Natural killer cell (primary cell): ENCODE measurements at regions not wholly inside any gene's neighbourhood (a gene's known extent, or its start where the extent isn't known, plus 50 kb on each side); places are given as distances from the start of the nearest gene placed in this dataset.

Source experiments
- ATAC-seq, 3 donors: fragments of 150-1000 bp in 2 of 3; fragments of 200-7000 bp in 1 of 3; cut with Tn5 transposase; 1 replicate in 1 of 3; 2 replicates in 2 of 3; pipeline ENCODE4 v1.10.0; 2021; ENCODE audit warnings: mild to moderate bottlenecking in 2 of 3, moderate library complexity in 2 of 3
- DNase-seq, 2 donors: peaks; one replicate each; pipeline versions ENCODE4 v3.0.0 to v3.0.0-alpha.2; 2013 to 2021; ENCODE audit warnings: mixed read lengths in 1 of 2
- H3K27ac ChIP-seq: one replicate; pipeline ENCODE4 v1.5.1; 2013; ENCODE audit warnings: mild to moderate bottlenecking, low read length
- H3K27me3 ChIP-seq: one replicate; pipeline ENCODE4 v1.6.1; 2013; ENCODE audit warnings: low read length; ENCODE audit not compliant: control insufficient read depth, insufficient read depth
- H3K36me3 ChIP-seq: one replicate; pipeline ENCODE4 v1.6.1; 2013; ENCODE audit warnings: low read length; ENCODE audit not compliant: control insufficient read depth, insufficient read depth
- H3K4me1 ChIP-seq: one replicate; pipeline ENCODE4 v1.6.1; 2013; ENCODE audit warnings: low read length; ENCODE audit not compliant: control insufficient read depth, insufficient read depth
- H3K4me3 ChIP-seq: one replicate; pipeline ENCODE4 v1.5.1; 2013; ENCODE audit warnings: low read length
- H3K9me3 ChIP-seq: one replicate; pipeline ENCODE4 v1.6.1; 2013; ENCODE audit warnings: low read length; ENCODE audit not compliant: control insufficient read depth, insufficient read depth
- H3K27ac Mint-ChIP-seq, 2 donors: one replicate each; pipeline ENCODE4 v1.8.0; 2022; ENCODE audit warnings: mild to moderate bottlenecking in 2 of 2, mixed read lengths in 2 of 2, moderate library complexity in 1 of 2
- H3K27me3 Mint-ChIP-seq, 2 donors: one replicate each; pipeline ENCODE4 v1.8.0; 2022; ENCODE audit warnings: low read depth in 2 of 2, mixed read lengths in 2 of 2
- H3K36me3 Mint-ChIP-seq: one replicate; pipeline ENCODE4 v1.8.0; 2022; ENCODE audit warnings: mixed read lengths
- H3K4me1 Mint-ChIP-seq, 2 donors: one replicate each; pipeline ENCODE4 v1.8.0; 2022; ENCODE audit warnings: mixed read lengths in 2 of 2
- H3K4me3 Mint-ChIP-seq: one replicate; pipeline ENCODE4 v1.8.0; 2022; ENCODE audit warnings: mild to moderate bottlenecking, moderate library complexity, mixed read lengths
- H3K9me3 Mint-ChIP-seq, 2 donors: one replicate each; pipeline ENCODE4 v1.8.0; 2022; ENCODE audit warnings: mixed read lengths in 2 of 2
- CTCF ChIP-seq: fragments of 200-600 bp; IDR thresholded peaks from one replicate; pipeline ENCODE4 v1.8.0; 2022; ENCODE audit warnings: antibody characterized with exemption
- WGBS: methylation state at CpG from one replicate; pipeline ENCODE4 v1.1.7; 2013; ENCODE audit warnings: missing lambda C conversion rate; ENCODE audit not compliant: insufficient coverage; 5-methylcytosine and 5-hydroxymethylcytosine counted together
- intact Hi-C: fragments of 100-400 bp; cut with micrococcal nuclease; formaldehyde crosslinking; loops from one replicate; pipeline ENCODE4 v1.14.2; 2022

DNA sequence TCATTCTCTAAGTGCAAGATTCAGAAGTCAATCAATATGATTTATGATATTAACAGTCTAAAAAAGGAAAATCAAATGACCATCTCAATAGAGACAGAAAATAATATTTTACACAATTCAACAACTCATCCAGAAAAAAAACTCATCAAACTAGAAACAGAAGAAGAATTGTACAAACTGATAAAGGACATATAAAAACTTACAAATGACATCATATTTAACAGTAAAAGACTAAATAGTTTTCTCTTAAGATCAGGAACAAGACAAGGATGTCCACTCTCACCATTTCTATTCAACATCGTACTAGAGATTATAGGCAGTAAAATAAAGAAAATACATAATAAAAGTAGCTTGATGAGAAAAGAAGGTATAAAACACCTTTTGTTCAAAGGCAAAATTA is 527.3 kb downstream of the DACH1 start:
- Mint-ChIP-seq H3K4me1 (no peaks in the 10 kb centered on the region), H3K4me3 (no peak overlapping the region), H3K9me3 (peaks cover 0 to 4% of the 10 kb centered on the region in 2 donors), H3K27me3 (no peaks in the 10 kb centered on the region), H3K36me3 (no peaks in the 10 kb centered on the region), H3K27ac (no peak overlapping the region)
- no peaks in the 10 kb centered on the region for H3K36me3 ChIP-seq
- no peaks in the 10 kb centered on the region for H3K4me1 ChIP-seq
- H3K27me3 ChIP-seq = no peaks in the 10 kb centered on the region
- intact Hi-C loops = no loop called here
- H3K4me3 ChIP-seq = no peak overlapping the region
- H3K9me3 ChIP-seq = no peaks in the 10 kb centered on the region
- no CpG with 5 or more reads among the region's 1 CpG for WGBS
- no peak for DNase-seq
- no peak overlapping the region for H3K27ac ChIP-seq
- ATAC-seq = no peak
- no peak for TF ChIP-seq CTCF

DNA sequence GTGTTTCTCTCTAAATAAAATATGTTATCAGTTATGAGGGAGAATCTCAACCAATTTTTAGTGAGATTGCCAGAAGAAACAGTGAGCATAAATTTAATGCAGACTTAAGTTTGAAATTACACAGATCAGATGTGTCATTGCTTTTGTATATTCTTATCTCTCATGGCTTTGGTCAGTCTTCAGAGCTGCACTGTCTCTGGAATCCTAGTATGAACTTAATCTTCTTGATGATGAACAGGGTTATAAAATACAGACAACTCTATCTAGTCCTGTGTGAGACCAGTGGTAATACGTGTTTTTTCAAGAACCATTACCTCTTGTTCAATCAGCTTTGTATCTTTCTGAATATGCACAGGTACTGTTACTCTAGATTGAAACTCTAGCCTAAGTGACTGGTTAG is 528.0 kb downstream of the DACH1 start:
- no peak overlapping the region for H3K4me3 Mint-ChIP-seq
- Histone ChIP-seq H3K27me3 (no peaks in the 10 kb centered on the region), H3K4me3 (no peak overlapping the region), H3K27ac (no peak overlapping the region), H3K36me3 (no peaks in the 10 kb centered on the region), H3K9me3 (no peaks in the 10 kb centered on the region), H3K4me1 (no peaks in the 10 kb centered on the region)
- TF ChIP-seq CTCF = no peak
- H3K4me1 Mint-ChIP-seq = no peaks in the 10 kb centered on the region
- ATAC-seq (no peak), DNase-seq (no peak)
- no peaks in the 10 kb centered on the region for H3K27me3 Mint-ChIP-seq
- intact Hi-C loops = no loop called here
- peaks cover 0 to 3% of the 10 kb centered on the region in 2 donors for H3K9me3 Mint-ChIP-seq
- no CpG with 5 or more reads among the region's 1 CpG for WGBS
- H3K36me3 Mint-ChIP-seq = no peaks in the 10 kb centered on the region
- no peak overlapping the region for H3K27ac Mint-ChIP-seq

GRCh38 chr13:71338070-71338469 is 528.9 kb downstream of the DACH1 start:
- H3K4me1 ChIP-seq = no peaks in the 10 kb centered on the region
- no peak overlapping the region for H3K4me3 Mint-ChIP-seq
- H3K27me3 ChIP-seq = no peaks in the 10 kb centered on the region
- no peak overlapping the region for H3K27ac ChIP-seq
- peaks cover 0 to 5% of the 10 kb centered on the region in 2 donors for H3K9me3 Mint-ChIP-seq
- ATAC-seq (no peak), DNase-seq (no peak)
- H3K4me3 ChIP-seq = no peak overlapping the region
- no peaks in the 10 kb centered on the region for H3K9me3 ChIP-seq
- WGBS = 84% methylated on average over 3 of the region's 3 CpGs
- no peaks in the 10 kb centered on the region for H3K36me3 ChIP-seq
- no peak for TF ChIP-seq CTCF
- intact Hi-C loops = no loop called here
- H3K27me3 Mint-ChIP-seq = no peaks in the 10 kb centered on the region
- H3K27ac Mint-ChIP-seq = no peak overlapping the region
- H3K4me1 Mint-ChIP-seq = no peaks in the 10 kb centered on the region
- H3K36me3 Mint-ChIP-seq = no peaks in the 10 kb centered on the region

- H3K27me3 Mint-ChIP-seq = no peaks in the 10 kb centered on the region
- no peak overlapping the region for H3K27ac Mint-ChIP-seq
- H3K4me3 Mint-ChIP-seq = no peak overlapping the region
- no peaks in the 10 kb centered on the region for H3K27me3 ChIP-seq
- no peak for ATAC-seq
- TF ChIP-seq CTCF = no peak
- H3K4me3 ChIP-seq = no peak overlapping the region
- intact Hi-C loops = no loop called here
- no peaks in the 10 kb centered on the region for H3K4me1 ChIP-seq
- H3K9me3 Mint-ChIP-seq = peaks cover 0 to 6% of the 10 kb centered on the region in 2 donors
- no peaks in the 10 kb centered on the region for H3K36me3 Mint-ChIP-seq
- no peak overlapping the region for H3K27ac ChIP-seq
- no peak for DNase-seq
- H3K9me3 ChIP-seq = no peaks in the 10 kb centered on the region
- WGBS = 100% methylated on average over 1 of the region's 1 CpG
- H3K36me3 ChIP-seq = no peaks in the 10 kb centered on the region
- H3K4me1 Mint-ChIP-seq = no peaks in the 10 kb centered on the region
Observed at GRCh38 chr13:71327266-71327665, 539.7 kb downstream of the DACH1 start.
